Transverse colon (tissue), 4 donors: ENCODE measurements at regions not wholly inside any gene's neighbourhood (a gene's known extent, or its start where the extent isn't known, plus 50 kb on each side); places are given as distances from the start of the nearest gene placed in this dataset.

Source experiments
- CTCF ChIP-seq, 5 experiments: fragments of 200-600 bp in 3 of 5; fragments of 450-650 bp in 2 of 5; sonication (generic) in 3 of 5; IDR thresholded peaks; 1 replicate in 2 of 5; 2 replicates in 3 of 5; pipeline ENCODE4 v1.5.1; 2016 to 2017; ENCODE audit warnings: antibody characterized with exemption in 5 of 5, inconsistent platforms in 3 of 5, mild to moderate bottlenecking in 2 of 5, moderate library complexity in 1 of 5
- EP300 ChIP-seq: sonication (generic); formaldehyde crosslinking; IDR thresholded peaks from one replicate; pipeline ENCODE4 v1.6.1; 2017; ENCODE audit warnings: antibody characterized with exemption, low read depth
- POLR2A ChIP-seq: fragments of 450-650 bp; IDR thresholded peaks from one replicate; pipeline ENCODE4 v1.6.1; 2016; ENCODE audit warnings: antibody characterized with exemption, mild to moderate bottlenecking, moderate library complexity
- POLR2AphosphoS5 ChIP-seq, 3 donors: sonication (generic); formaldehyde crosslinking; IDR thresholded peaks; one replicate each; pipeline ENCODE4 v1.6.1; 2016; ENCODE audit warnings: antibody characterized with exemption in 3 of 3

GRCh38 chr11:115848080-115848479, 343.9 kb upstream of the CADM1 start:
- TF ChIP-seq CTCF (IDR thresholded peaks at IDR 0.05) (no peak), POLR2A (no peak), EP300 (no peak), POLR2AphosphoS5 (IDR thresholded peaks at IDR 0.05) (no peak)
